GM18909 (cell line): ENCODE measurements at regions not wholly inside any gene's neighbourhood (a gene's known extent, or its start where the extent isn't known, plus 50 kb on each side); places are given as distances from the start of the nearest gene placed in this dataset.

ENCODE experiments used
- ATAC-seq: cut with Tn5 transposase; IDR thresholded peaks from one replicate; pipeline ENCODE4 v1.9.1; 2021; ENCODE audit warnings: mild to moderate bottlenecking; ENCODE audit not compliant: unreplicated experiment, poor library complexity

GRCh38 chr14:95466506-95466905 lies 49.9 kb downstream of the SYNE3 start:
- ATAC-seq = no peak

GRCh38 chr14:95465936-95466335 lies 50.5 kb downstream of the SYNE3 start:
- ATAC-seq = no peak

GRCh38 chr14:95465358-95465757 lies 51.1 kb downstream of the SYNE3 start:
- no peak for ATAC-seq

- ATAC-seq = no peak
These were observed 51.9 kb downstream of the SYNE3 start for GRCh38 chr14:95464514-95464913.

- ATAC-seq = no peak
These were observed 52.3 kb downstream of the SYNE3 start for GRCh38 chr14:95464103-95464502.

- ATAC-seq = no peak
These were observed 53.1 kb downstream of the SYNE3 start for GRCh38 chr14:95463171-95463901.

- ATAC-seq = no peak
These were observed 54.0 kb downstream of the SYNE3 start for GRCh38 chr14:95462491-95462890.

- ATAC-seq = no peak
These were observed 55.6 kb downstream of the SYNE3 start for GRCh38 chr14:95460647-95461478.

GRCh38 chr14:95458906-95459305 lies 57.5 kb downstream of the SYNE3 start:
- no peak for ATAC-seq

- no peak for ATAC-seq
These were observed 58.0 kb downstream of the SYNE3 start for GRCh38 chr14:95458459-95458858.

GRCh38 chr14:95456281-95456680 lies 60.2 kb downstream of the SYNE3 start:
- ATAC-seq = no peak

GRCh38 chr14:95455246-95455645 lies 61.2 kb downstream of the SYNE3 start:
- no peak for ATAC-seq

GRCh38 chr14:95453713-95453980 lies 62.8 kb downstream of the SYNE3 start:
- no peak for ATAC-seq

- no peak for ATAC-seq
These were observed 63.3 kb downstream of the SYNE3 start for GRCh38 chr14:95452893-95453712.

GRCh38 chr14:95452176-95452892 lies 64.1 kb downstream of the SYNE3 start:
- no peak for ATAC-seq

- ATAC-seq = no peak
These were observed 67.3 kb downstream of the SYNE3 start for GRCh38 chr14:95449131-95449530.

GRCh38 chr14:95446470-95446869 lies 70.0 kb downstream of the SYNE3 start:
- no peak for ATAC-seq

GRCh38 chr14:95445676-95446075 lies 70.8 kb downstream of the SYNE3 start:
- ATAC-seq = no peak

GRCh38 chr14:95445161-95445560 lies 71.3 kb downstream of the SYNE3 start:
- ATAC-seq = no peak
